ENCODE measurements at regions not wholly inside any gene's neighbourhood (a gene's known extent, or its start where the extent isn't known, plus 50 kb on each side); places are given as distances from the start of the nearest gene placed in this dataset.

GRCh38 chr2:217491271-217491670 is 511.5 kb downstream of the TNS1 start:
- TF ChIP-seq POLR2AphosphoS5 (IDR thresholded peaks at IDR 0.05; ENCODE audit: borderline replicate concordance, low read depth, low read length) (no peak), EZH2 (IDR thresholded peaks at IDR 0.05) (no peak)

Measured in SK-N-MC (cell line).